GM12878 (cell line): ENCODE measurements at regions not wholly inside any gene's neighbourhood (a gene's known extent, or its start where the extent isn't known, plus 50 kb on each side); places are given as distances from the start of the nearest gene placed in this dataset.

Experiments
- ATAC-seq: fragments of 200-7000 bp; cut with Tn5 transposase; 3 replicates; pipeline ENCODE4 v1.9.1; 2020; ENCODE audit warnings: mild to moderate bottlenecking, moderate library complexity
- BruUV-seq: library from RNA; stranded (reverse); fragments of 400-500 nt; replicated peaks from 2 replicates; lab custom pipeline; 2021; lab: Mats Ljungman, UMichigan
- CTCF ChIA-PET: fragments of 300-600 bp; sonication (Branson Sonifier 250); formaldehyde crosslinking; extraction: SDS; loops from one replicate; lab custom pipeline; 2021; ENCODE audit warnings: inconsistent platforms; lab: Yijun Ruan, JAX
- POLR2A ChIA-PET: fragments of 350-600 bp; formaldehyde crosslinking; extraction: SDS; loops from one replicate; lab custom pipeline; 2021; ENCODE audit warnings: inconsistent platforms; lab: Charles Lee
- RAD21 ChIA-PET: fragments of 300-600 bp; sonication (Branson Sonifier 250); formaldehyde crosslinking; loops from one replicate; lab custom pipeline; 2023; ENCODE audit warnings: antibody characterized with exemption; ENCODE audit not compliant: unreplicated experiment; lab: Charles Lee
- SMC1A ChIA-PET: fragments of 300-600 bp; sonication (Branson Sonifier 250); formaldehyde crosslinking; loops from one replicate; lab custom pipeline; 2023; ENCODE audit not compliant: unreplicated experiment, uncharacterized antibody; lab: Charles Lee
- DNase-seq: peaks from one replicate; pipeline ENCODE4 v3.0.0-alpha.2; 2011; ENCODE audit warnings: low read depth, low spot score
- FAIRE-seq: peaks from 3 replicates; lab custom pipeline; 2011; peaks lifted over from hg19 to GRCh38; lab: Jason Lieb, UNC
- H2AFZ ChIP-seq: 2 replicates; pipeline ENCODE4 v1.6.0; 2011; ENCODE audit warnings: low read depth, low read length, control low read depth; ENCODE audit not compliant: control insufficient read depth
- H3K27ac ChIP-seq: 2 replicates; pipeline ENCODE4 v1.5.1; 2011; ENCODE audit warnings: control low read depth; ENCODE audit not compliant: control insufficient read depth, insufficient read depth
- H3K27me3 ChIP-seq, 2 experiments: replicated peaks in 1 of 2; 2 replicates each; pipeline versions ENCODE4 v1.6.0 to v1.6.1; 2011; ENCODE audit warnings: low read length in 1 of 2; ENCODE audit not compliant: control insufficient read depth in 2 of 2, insufficient read depth in 2 of 2
- H3K36me3 ChIP-seq, 2 experiments: 2 replicates each; pipeline ENCODE4 v1.5.1; 2011; ENCODE audit warnings: low read length in 1 of 2; ENCODE audit not compliant: control insufficient read depth in 2 of 2, insufficient read depth in 2 of 2
- H3K4me1 ChIP-seq: 2 replicates; pipeline ENCODE4 v1.6.1; 2011; ENCODE audit warnings: mild to moderate bottlenecking, low read length, moderate library complexity, mixed read lengths; ENCODE audit not compliant: control insufficient read depth, insufficient read depth
- H3K4me2 ChIP-seq: 2 replicates; pipeline ENCODE4 v1.6.0; 2011; ENCODE audit warnings: control low read depth; ENCODE audit not compliant: control insufficient read depth, insufficient read depth
- H3K4me3 ChIP-seq: fragments of 200-600 bp; sonication (generic); 2 replicates; pipeline ENCODE4 v1.5.1; 2016
- H3K79me2 ChIP-seq: 2 replicates; pipeline ENCODE4 v1.6.0; 2011; ENCODE audit warnings: low read length; ENCODE audit not compliant: control insufficient read depth, insufficient read depth
- H3K9ac ChIP-seq: 2 replicates; pipeline ENCODE4 v1.8.0; 2011; ENCODE audit warnings: low read length, control low read depth, mixed read lengths; ENCODE audit not compliant: control insufficient read depth, insufficient read depth
- H3K9me3 ChIP-seq: replicated peaks from 3 replicates; pipeline ENCODE4 v1.5.1; 2011; ENCODE audit warnings: mild to moderate bottlenecking, low read length; ENCODE audit not compliant: control insufficient read depth, insufficient read depth
- H4K20me1 ChIP-seq: 2 replicates; pipeline ENCODE4 v1.6.0; 2011; ENCODE audit not compliant: control insufficient read depth, insufficient read depth
- CREB1 ChIP-seq: IDR thresholded peaks from 2 replicates; pipeline ENCODE4 v1.6.1; 2012; ENCODE audit warnings: low read depth, mild to moderate bottlenecking, inconsistent platforms
- JUNB ChIP-seq: IDR thresholded peaks from 2 replicates; pipeline ENCODE4 v1.6.1; 2016; ENCODE audit warnings: antibody characterized with exemption, mild to moderate bottlenecking
- MEF2A ChIP-seq: IDR thresholded peaks from 2 replicates; pipeline ENCODE4 v1.6.1; 2011; ENCODE audit warnings: low read depth, mild to moderate bottlenecking, low read length, moderate library complexity; ENCODE audit not compliant: insufficient read depth
- MTA2 ChIP-seq: fragments of 450-650 bp; IDR thresholded peaks from 2 replicates; pipeline ENCODE4 v1.6.1; 2016; ENCODE audit warnings: low read depth, mild to moderate bottlenecking, moderate library complexity
- MXI1 ChIP-seq: fragments of 150-350 bp; IDR thresholded peaks from 2 replicates; pipeline ENCODE4 v1.6.1; 2011; ENCODE audit warnings: low read depth, mild to moderate bottlenecking, inconsistent platforms, low read length, improper control_type of control experiment
- NRF1 ChIP-seq: conservative IDR thresholded peaks from 2 replicates; pipeline ENCODE4 v1.6.1; 2011; ENCODE audit warnings: mild to moderate bottlenecking, low read depth, low read length, improper control_type of control experiment
- PML ChIP-seq: IDR thresholded peaks from 2 replicates; pipeline ENCODE4 v1.6.1; 2012; ENCODE audit warnings: low read length, inconsistent platforms
- RBBP5 ChIP-seq: fragments of 200-600 bp; sonication (generic); conservative IDR thresholded peaks from 2 replicates; pipeline ENCODE4 v1.6.1; 2016
- SMAD1 ChIP-seq: fragments of 450-650 bp; IDR thresholded peaks from 2 replicates; pipeline ENCODE4 v1.6.1; 2018; ENCODE audit warnings: mild to moderate bottlenecking, low read depth; ENCODE audit not compliant: partially characterized antibody
- SPI1 ChIP-seq: IDR thresholded peaks from 2 replicates; pipeline ENCODE4 v1.6.1; 2011; ENCODE audit warnings: low read depth, mild to moderate bottlenecking, low read length, moderate library complexity, borderline replicate concordance; ENCODE audit not compliant: insufficient read depth
- SREBF2 ChIP-seq: IDR thresholded peaks from 2 replicates; pipeline ENCODE4 v1.6.1; 2012; ENCODE audit warnings: mild to moderate bottlenecking, low read length
- YY1 ChIP-seq: IDR thresholded peaks from 2 replicates; pipeline ENCODE4 v1.6.1; 2011; ENCODE audit warnings: low read depth, mild to moderate bottlenecking, low read length
- ZZZ3 ChIP-seq: IDR thresholded peaks from 2 replicates; pipeline ENCODE4 v1.6.1; 2011; ENCODE audit warnings: low read depth; ENCODE audit not compliant: control insufficient read depth, insufficient read length
- WGBS: methylation state at CpG from one replicate; pipeline ENCODE4 v1.1.6; 2016; ENCODE audit warnings: low lambda C conversion rate; ENCODE audit not compliant: insufficient replicate concordance, insufficient coverage; ENCODE audit errors: missing lambda C conversion rate; 5-methylcytosine and 5-hydroxymethylcytosine counted together
- in situ Hi-C: fragments of 300-500 bp; cut with MboI; formaldehyde crosslinking; loops from 9 replicates; pipeline ENCODE4 v1.14.3; 2018; ENCODE audit warnings: mixed read lengths
- intact Hi-C: fragments of 100-400 bp; cut with micrococcal nuclease; formaldehyde crosslinking; loops from one replicate; pipeline ENCODE4 v1.14.2; 2022; ENCODE audit not compliant: unreplicated experiment
- TF ChIP-seq, protein P1 (sequence below): IDR thresholded peaks from 2 replicates; pipeline ENCODE4 v1.6.1; 2012; ENCODE audit warnings: mild to moderate bottlenecking, low read depth, low read length
- TF ChIP-seq, protein P2 (sequence below): fragments of 150-350 bp; IDR thresholded peaks from 2 replicates; pipeline ENCODE4 v1.6.1; 2016; ENCODE audit warnings: low read depth, low read length
- TF ChIP-seq, protein P3 (sequence below): fragments of 450-650 bp; IDR thresholded peaks from 2 replicates; pipeline ENCODE4 v1.6.1; 2017; ENCODE audit warnings: mild to moderate bottlenecking, low read depth, inconsistent platforms; ENCODE audit not compliant: poor library complexity, severe bottlenecking

DNA sequence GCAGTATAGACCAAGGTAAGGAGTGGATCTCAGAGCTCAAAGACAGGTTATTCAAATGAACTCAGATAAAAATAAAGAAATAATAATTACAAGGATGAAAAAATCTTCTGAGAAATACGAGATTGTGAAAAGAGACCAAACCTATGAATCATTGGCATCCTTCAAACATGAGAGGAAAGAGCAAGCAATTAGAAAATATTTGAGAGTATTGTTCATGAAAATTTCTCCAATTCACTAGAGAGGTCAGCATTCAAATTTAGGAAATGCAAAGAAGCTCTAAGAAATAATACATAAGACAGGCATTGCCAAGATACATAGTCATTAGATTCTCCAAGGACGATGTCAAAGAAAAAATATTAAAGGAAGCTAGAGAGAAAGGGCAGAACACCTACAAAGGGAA is 93.5 kb upstream of the GALNTL6 start (continued):
- TF ChIP-seq, protein P1, sequence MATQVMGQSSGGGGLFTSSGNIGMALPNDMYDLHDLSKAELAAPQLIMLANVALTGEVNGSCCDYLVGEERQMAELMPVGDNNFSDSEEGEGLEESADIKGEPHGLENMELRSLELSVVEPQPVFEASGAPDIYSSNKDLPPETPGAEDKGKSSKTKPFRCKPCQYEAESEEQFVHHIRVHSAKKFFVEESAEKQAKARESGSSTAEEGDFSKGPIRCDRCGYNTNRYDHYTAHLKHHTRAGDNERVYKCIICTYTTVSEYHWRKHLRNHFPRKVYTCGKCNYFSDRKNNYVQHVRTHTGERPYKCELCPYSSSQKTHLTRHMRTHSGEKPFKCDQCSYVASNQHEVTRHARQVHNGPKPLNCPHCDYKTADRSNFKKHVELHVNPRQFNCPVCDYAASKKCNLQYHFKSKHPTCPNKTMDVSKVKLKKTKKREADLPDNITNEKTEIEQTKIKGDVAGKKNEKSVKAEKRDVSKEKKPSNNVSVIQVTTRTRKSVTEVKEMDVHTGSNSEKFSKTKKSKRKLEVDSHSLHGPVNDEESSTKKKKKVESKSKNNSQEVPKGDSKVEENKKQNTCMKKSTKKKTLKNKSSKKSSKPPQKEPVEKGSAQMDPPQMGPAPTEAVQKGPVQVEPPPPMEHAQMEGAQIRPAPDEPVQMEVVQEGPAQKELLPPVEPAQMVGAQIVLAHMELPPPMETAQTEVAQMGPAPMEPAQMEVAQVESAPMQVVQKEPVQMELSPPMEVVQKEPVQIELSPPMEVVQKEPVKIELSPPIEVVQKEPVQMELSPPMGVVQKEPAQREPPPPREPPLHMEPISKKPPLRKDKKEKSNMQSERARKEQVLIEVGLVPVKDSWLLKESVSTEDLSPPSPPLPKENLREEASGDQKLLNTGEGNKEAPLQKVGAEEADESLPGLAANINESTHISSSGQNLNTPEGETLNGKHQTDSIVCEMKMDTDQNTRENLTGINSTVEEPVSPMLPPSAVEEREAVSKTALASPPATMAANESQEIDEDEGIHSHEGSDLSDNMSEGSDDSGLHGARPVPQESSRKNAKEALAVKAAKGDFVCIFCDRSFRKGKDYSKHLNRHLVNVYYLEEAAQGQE, result no peak
- no peak for TF ChIP-seq CREB1
- TF ChIP-seq YY1, result no peak
- no peak for TF ChIP-seq JUNB
- no peak for TF ChIP-seq SPI1
- TF ChIP-seq MEF2A, result no peak
- no peak for TF ChIP-seq MXI1

DNA sequence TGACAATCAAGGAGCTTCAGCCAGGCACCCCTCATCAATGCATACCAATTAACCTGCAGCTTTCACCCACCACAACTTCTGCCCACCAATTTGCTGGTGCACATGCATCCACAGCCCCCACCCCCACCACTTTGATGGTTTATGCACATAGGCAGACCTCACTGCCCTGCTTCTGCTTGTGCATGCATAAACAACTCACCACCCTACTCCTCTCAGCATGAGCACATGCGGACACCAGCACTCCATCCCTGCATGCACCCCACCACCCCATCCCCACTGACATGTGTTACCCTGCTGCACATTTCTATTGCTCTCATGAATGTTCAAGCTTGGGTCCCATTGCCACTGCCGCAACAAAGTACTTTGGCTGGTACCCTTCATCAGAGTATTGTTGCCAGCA is 94.5 kb upstream of the GALNTL6 start:
- DNase-seq (no peak), ATAC-seq (no peak), FAIRE-seq (no peak)
- RAD21 ChIA-PET, result no interaction called here
- intact Hi-C loops (no loop called here), in situ Hi-C loops (no loop called here)
- POLR2A ChIA-PET, result no interaction called here
- BruUV-seq, result no TSS peak
- CTCF ChIA-PET, result interaction anchor here (1.3 kb wide), 1 partner anchor 76 kb away, joined by 3 read pairs; no protein-coding TSS in a partner anchor
- Histone ChIP-seq H3K27me3 (no peaks in the 10 kb centered on the region), H3K27ac (no peak overlapping the region), H4K20me1 (no peaks in the 10 kb centered on the region), H3K4me2 (no peak overlapping the region), H3K36me3 (no peaks in the 10 kb centered on the region), H3K4me3 (no peak overlapping the region), H3K9me3 (no peaks in the 10 kb centered on the region; the same call in 2 of the 3 replicates), H3K79me2 (no peaks in the 10 kb centered on the region), H2AFZ (no peak overlapping the region), H3K9ac (no peak overlapping the region), H3K4me1 (no peaks in the 10 kb centered on the region)
- SMC1A ChIA-PET, result no interaction called here
- 44% methylated on average over 2 of the region's 2 CpGs for WGBS
- TF ChIP-seq MTA2, result no peak
- no peak for TF ChIP-seq PML
- TF ChIP-seq SMAD1, result no peak
- TF ChIP-seq, protein P2, sequence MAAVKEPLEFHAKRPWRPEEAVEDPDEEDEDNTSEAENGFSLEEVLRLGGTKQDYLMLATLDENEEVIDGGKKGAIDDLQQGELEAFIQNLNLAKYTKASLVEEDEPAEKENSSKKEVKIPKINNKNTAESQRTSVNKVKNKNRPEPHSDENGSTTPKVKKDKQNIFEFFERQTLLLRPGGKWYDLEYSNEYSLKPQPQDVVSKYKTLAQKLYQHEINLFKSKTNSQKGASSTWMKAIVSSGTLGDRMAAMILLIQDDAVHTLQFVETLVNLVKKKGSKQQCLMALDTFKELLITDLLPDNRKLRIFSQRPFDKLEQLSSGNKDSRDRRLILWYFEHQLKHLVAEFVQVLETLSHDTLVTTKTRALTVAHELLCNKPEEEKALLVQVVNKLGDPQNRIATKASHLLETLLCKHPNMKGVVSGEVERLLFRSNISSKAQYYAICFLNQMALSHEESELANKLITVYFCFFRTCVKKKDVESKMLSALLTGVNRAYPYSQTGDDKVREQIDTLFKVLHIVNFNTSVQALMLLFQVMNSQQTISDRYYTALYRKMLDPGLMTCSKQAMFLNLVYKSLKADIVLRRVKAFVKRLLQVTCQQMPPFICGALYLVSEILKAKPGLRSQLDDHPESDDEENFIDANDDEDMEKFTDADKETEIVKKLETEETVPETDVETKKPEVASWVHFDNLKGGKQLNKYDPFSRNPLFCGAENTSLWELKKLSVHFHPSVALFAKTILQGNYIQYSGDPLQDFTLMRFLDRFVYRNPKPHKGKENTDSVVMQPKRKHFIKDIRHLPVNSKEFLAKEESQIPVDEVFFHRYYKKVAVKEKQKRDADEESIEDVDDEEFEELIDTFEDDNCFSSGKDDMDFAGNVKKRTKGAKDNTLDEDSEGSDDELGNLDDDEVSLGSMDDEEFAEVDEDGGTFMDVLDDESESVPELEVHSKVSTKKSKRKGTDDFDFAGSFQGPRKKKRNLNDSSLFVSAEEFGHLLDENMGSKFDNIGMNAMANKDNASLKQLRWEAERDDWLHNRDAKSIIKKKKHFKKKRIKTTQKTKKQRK, result no peak
- TF ChIP-seq SREBF2, result no peak
- no peak for TF ChIP-seq NRF1
- no peak for TF ChIP-seq ZZZ3
- TF ChIP-seq, protein P3, sequence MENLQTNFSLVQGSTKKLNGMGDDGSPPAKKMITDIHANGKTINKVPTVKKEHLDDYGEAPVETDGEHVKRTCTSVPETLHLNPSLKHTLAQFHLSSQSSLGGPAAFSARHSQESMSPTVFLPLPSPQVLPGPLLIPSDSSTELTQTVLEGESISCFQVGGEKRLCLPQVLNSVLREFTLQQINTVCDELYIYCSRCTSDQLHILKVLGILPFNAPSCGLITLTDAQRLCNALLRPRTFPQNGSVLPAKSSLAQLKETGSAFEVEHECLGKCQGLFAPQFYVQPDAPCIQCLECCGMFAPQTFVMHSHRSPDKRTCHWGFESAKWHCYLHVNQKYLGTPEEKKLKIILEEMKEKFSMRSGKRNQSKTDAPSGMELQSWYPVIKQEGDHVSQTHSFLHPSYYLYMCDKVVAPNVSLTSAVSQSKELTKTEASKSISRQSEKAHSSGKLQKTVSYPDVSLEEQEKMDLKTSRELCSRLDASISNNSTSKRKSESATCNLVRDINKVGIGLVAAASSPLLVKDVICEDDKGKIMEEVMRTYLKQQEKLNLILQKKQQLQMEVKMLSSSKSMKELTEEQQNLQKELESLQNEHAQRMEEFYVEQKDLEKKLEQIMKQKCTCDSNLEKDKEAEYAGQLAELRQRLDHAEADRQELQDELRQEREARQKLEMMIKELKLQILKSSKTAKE, result no peak
- TF ChIP-seq RBBP5, result no peak
